NCI-H146 (cell line): ENCODE measurements at regions not wholly inside any gene's neighbourhood (a gene's known extent, or its start where the extent isn't known, plus 50 kb on each side); places are given as distances from the start of the nearest gene placed in this dataset.
A peak's percentile ranks its signal among the peaks of the same experiment; 100 is the strongest.

ENCODE experiments used
- DNase-seq: peaks from one replicate; lab custom pipeline; 2025; lab: John Stamatoyannopoulos, UW

- no peak for DNase-seq
Measured at GRCh38 chrX:120819126-120819525, 56.5 kb downstream of the CT47B1 start.

- no peak for DNase-seq
Measured at GRCh38 chrX:120813982-120814381, 61.7 kb downstream of the CT47B1 start.

GRCh38 chrX:120801426-120801825 is 74.2 kb downstream of the CT47B1 start:
- no peak for DNase-seq

- no peak for DNase-seq
Measured at GRCh38 chrX:120797188-120797851, 78.3 kb downstream of the CT47B1 start.

GRCh38 chrX:120795301-120795700 is 80.4 kb downstream of the CT47B1 start:
- no peak for DNase-seq

GRCh38 chrX:120794525-120794975 is 81.1 kb downstream of the CT47B1 start:
- no peak for DNase-seq

- DNase-seq, result no peak
Measured at GRCh38 chrX:120793098-120793497, 82.6 kb downstream of the CT47B1 start.

GRCh38 chrX:120791013-120791643 is 84.5 kb downstream of the CT47B1 start:
- DNase-seq, result no peak

- DNase-seq, result no peak
Measured at GRCh38 chrX:120790552-120790951, 85.1 kb downstream of the CT47B1 start.

- peak; percentile 39 for DNase-seq
Measured at GRCh38 chrX:120790118-120790517, 85.5 kb downstream of the CT47B1 start.

- DNase-seq, result no peak
Measured at GRCh38 chrX:120781403-120781802, 94.3 kb downstream of the CT47B1 start.

- no peak for DNase-seq
Measured at GRCh38 chrX:120775959-120776358, 99.7 kb downstream of the CT47B1 start.

- no peak for DNase-seq
Measured at GRCh38 chrX:120774606-120775005, 101.1 kb downstream of the CT47B1 start.

GRCh38 chrX:120773801-120774200 is 101.9 kb downstream of the CT47B1 start:
- no peak for DNase-seq

GRCh38 chrX:120769576-120770341 is 105.9 kb downstream of the CT47B1 start:
- DNase-seq, result peak; percentile 61

GRCh38 chrX:120768681-120769080 is 107.0 kb downstream of the CT47B1 start:
- no peak for DNase-seq

GRCh38 chrX:120768254-120768653 is 107.4 kb downstream of the CT47B1 start:
- no peak for DNase-seq

GRCh38 chrX:120763269-120763668 is 112.4 kb downstream of the CT47B1 start:
- DNase-seq, result no peak

- no peak for DNase-seq
Measured at GRCh38 chrX:120761810-120762209, 113.9 kb downstream of the CT47B1 start.

GRCh38 chrX:120759685-120760084 is 116.0 kb downstream of the CT47B1 start:
- DNase-seq, result no peak

- peak; percentile 56 for DNase-seq
Measured at GRCh38 chrX:120755066-120755846, 120.4 kb downstream of the CT47B1 start.
